DMS114 treated with DMSO at 0.1 percent for 48 hours (cell line): ENCODE measurements at regions not wholly inside any gene's neighbourhood (a gene's known extent, or its start where the extent isn't known, plus 50 kb on each side); places are given as distances from the start of the nearest gene placed in this dataset.

ENCODE experiments used
- DNase-seq: peaks from one replicate; lab custom pipeline; 2025; ENCODE audit not compliant: unreplicated experiment; lab: John Stamatoyannopoulos, UW

- no peak for DNase-seq
These were observed 1428.4 kb upstream of the CDH2 start for GRCh38 chr18:29605365-29605764.

- no peak for DNase-seq
These were observed 1420.0 kb upstream of the CDH2 start for GRCh38 chr18:29596959-29597358.

GRCh38 chr18:29594493-29594892, 1417.6 kb upstream of the CDH2 start:
- DNase-seq, result no peak

GRCh38 chr18:29588446-29589100, 1411.6 kb upstream of the CDH2 start:
- DNase-seq, result no peak

- DNase-seq, result no peak
These were observed 1409.3 kb upstream of the CDH2 start for GRCh38 chr18:29586210-29586609.

- no peak for DNase-seq
These were observed 1383.3 kb upstream of the CDH2 start for GRCh38 chr18:29560270-29560669.

GRCh38 chr18:29556070-29556469, 1379.1 kb upstream of the CDH2 start:
- DNase-seq, result no peak

GRCh38 chr18:29549759-29550158, 1372.8 kb upstream of the CDH2 start:
- DNase-seq, result no peak

- no peak for DNase-seq
These were observed 1370.7 kb upstream of the CDH2 start for GRCh38 chr18:29547626-29548025.

GRCh38 chr18:29540548-29540947, 1363.6 kb upstream of the CDH2 start:
- DNase-seq, result no peak

GRCh38 chr18:29531746-29532145, 1354.8 kb upstream of the CDH2 start:
- DNase-seq, result no peak

GRCh38 chr18:29523371-29523770, 1346.4 kb upstream of the CDH2 start:
- no peak for DNase-seq

- no peak for DNase-seq
These were observed 1335.8 kb upstream of the CDH2 start for GRCh38 chr18:29512761-29513160.

GRCh38 chr18:29512203-29512602, 1335.3 kb upstream of the CDH2 start:
- DNase-seq, result no peak

GRCh38 chr18:29501952-29502351, 1325.0 kb upstream of the CDH2 start:
- no peak for DNase-seq

- DNase-seq, result no peak
These were observed 1319.3 kb upstream of the CDH2 start for GRCh38 chr18:29496152-29496680.

- DNase-seq, result no peak
These were observed 1317.4 kb upstream of the CDH2 start for GRCh38 chr18:29494371-29494770.

GRCh38 chr18:29491907-29492306, 1315.0 kb upstream of the CDH2 start:
- DNase-seq, result no peak

GRCh38 chr18:29488617-29489016, 1311.7 kb upstream of the CDH2 start:
- DNase-seq, result no peak

- no peak for DNase-seq
These were observed 1288.6 kb upstream of the CDH2 start for GRCh38 chr18:29465526-29465925.

- no peak for DNase-seq
These were observed 1283.0 kb upstream of the CDH2 start for GRCh38 chr18:29459972-29460371.

GRCh38 chr18:29457316-29457889, 1280.5 kb upstream of the CDH2 start:
- DNase-seq, result no peak

- DNase-seq, result no peak
These were observed 1272.5 kb upstream of the CDH2 start for GRCh38 chr18:29449424-29449823.
